Middle frontal gyrus (tissue), 1 donor: ENCODE measurements at regions not wholly inside any gene's neighbourhood (a gene's known extent, or its start where the extent isn't known, plus 50 kb on each side); places are given as distances from the start of the nearest gene placed in this dataset.

Experiments used
- DNase-seq: peaks from one replicate; pipeline ENCODE4 v3.0.0-alpha.2; 2015; ENCODE audit warnings: low spot score; ENCODE audit errors: extremely low spot score

GRCh38 chr14:98634043-98634820, 637.8 kb downstream of the BCL11B start:
- DNase-seq: no peak

GRCh38 chr14:98638366-98638765, 633.6 kb downstream of the BCL11B start:
- no peak for DNase-seq

GRCh38 chr14:98647754-98648153, 624.2 kb downstream of the BCL11B start:
- DNase-seq: no peak

DNA sequence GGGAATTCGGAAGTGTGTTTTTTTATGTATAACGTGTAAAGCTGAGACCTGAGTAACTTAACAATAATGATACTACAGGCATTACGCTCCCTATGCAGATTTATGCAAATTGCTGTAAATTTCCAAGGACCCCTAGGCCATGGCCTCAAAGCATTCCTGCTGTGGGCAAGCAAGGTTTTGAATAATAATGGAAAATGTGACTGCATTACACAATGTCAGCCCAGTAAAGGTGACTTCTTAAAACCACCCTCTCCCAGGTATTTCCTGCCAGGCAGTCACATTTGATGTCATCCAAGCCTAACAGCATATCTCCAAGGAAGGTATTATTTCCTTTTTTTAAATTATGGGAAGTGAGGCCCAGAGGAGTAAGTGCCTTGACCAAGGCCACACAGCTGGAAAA, 621.0 kb downstream of the BCL11B start:
- no peak for DNase-seq

DNA sequence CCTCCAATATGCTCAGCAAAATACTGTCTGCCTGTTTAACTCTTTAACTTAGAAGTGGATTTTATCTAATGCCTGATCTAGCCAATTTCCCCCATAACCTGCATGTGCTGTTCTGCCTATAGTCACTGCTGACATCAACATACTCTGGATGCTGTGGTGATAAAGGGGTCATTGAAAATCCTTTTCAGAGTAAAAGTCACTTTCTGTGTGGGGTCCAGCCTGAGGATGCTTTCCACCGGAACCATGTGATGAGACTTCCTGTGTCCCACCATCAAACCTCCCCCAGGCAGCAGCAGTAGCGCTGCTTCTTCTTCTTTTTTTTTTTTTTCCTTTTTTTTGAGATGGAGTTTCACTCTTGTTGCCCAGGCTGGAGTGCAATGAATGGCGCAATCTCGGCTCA, 607.0 kb downstream of the BCL11B start:
- DNase-seq: no peak

DNA sequence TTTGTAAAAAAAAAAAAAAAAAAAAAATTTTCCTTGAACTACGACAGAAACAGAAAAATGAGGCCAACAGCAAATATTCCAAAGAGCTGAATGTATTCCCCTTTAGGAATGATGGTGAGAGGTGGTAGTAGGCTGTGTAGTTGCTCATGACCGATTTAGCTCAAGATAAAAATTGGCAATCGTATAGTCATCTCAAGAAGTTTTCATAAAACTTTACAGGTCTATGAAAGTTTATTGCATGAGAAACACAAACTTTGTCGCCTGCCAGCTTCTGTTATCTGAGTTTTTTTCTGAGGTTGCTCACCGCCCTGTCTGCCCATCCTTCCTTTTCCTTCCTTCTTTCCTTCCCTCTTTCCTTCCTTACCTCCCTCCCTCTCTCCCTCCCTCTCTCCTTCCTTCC, 605.5 kb downstream of the BCL11B start:
- DNase-seq: no peak

DNA sequence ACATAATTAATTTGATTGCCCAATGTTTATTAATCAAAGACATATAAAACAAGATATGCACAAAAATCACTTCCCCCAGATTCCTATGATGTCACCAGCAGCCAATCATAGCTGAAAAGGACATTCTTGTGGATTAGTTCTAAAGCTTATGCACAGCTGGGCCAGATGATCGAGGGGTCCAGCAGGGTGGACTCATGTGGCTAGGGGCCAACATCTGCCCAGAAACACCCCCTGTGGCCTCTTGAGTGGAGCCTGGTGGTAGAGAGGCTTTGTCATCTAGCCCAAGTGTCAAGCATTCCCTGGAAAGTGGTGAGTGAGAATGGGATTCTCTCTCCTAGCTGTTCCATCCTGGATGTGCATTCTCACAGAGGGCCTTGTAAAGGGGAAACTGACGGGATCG, 590.0 kb downstream of the BCL11B start:
- DNase-seq: no peak

DNA sequence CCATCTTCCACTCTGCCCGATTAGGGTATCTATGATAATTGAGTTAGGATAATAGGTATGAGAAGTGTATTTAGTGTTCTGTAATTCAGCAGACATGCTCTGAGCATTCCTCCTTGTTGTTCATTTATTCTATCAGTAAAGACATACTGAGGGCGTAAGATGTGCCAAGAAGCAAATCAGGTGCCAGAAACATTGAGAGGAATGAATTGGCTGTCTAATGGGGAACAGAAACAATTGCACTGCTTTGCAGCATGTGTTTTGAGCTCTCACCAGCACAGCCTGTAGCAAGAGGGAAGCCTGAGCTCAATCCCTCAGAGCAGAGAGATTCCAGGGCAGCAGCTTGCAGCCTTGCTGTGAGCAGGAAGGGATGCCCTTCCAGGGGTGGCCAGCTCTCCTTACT, 589.3 kb downstream of the BCL11B start:
- no peak for DNase-seq

DNA sequence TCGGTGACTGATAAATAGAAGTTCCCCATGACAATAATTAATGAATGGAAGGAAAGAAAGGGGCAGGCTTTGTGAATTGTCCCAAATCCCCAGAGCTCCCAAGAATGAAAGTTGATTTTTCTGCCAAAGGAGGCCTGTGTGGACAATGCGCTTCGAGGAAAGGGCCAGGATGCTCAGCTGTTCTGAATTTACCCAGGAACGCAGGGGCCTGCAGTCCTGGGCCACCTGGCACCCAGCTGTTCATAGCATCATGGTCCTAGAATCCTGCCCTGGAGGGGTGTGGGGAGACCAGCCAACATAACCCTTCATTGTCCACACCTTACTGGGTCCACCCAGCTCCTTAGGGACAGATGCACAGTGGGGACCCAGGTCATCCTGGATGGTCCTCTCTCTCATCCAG, 587.5 kb downstream of the BCL11B start:
- no peak for DNase-seq

DNA sequence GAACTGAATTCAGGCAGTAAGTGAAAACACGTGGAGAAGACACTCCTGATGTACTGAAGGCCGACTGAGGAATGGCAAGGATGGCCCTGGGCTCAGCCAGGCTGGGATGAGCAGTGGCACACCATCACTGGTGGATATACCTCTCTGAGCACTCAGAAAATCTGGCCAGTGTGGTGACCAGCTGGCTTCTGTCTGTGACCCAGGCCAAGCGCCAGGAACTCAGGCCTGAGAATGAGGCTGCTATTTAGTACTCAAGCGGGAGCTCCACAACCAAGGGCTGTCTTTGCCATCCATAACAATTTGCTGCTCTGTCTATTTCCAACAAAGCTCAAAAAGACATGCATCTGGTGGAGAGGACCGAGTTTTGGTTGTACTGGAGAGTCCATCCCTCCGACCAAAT, 586.3 kb downstream of the BCL11B start:
- no peak for DNase-seq

DNA sequence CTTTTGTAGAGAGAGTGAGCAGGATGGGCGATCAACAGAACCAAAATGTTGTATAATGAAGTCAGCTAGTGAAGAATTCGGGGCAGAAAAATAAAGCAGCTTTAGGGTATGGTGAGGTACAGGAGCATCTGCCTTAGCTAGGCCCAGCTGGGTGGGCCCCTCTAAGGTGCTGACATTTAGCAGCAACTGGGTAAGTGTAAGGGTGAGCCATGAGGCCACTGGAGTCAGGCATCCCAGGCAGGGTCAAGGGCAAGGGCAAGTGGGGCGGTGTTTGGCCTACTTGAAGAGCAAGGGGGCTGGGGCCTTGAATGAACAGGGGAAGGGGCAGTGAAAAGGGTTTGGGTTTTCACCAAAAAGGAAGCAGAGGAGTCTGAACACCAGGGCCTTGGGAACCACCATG, 583.6 kb downstream of the BCL11B start:
- DNase-seq: no peak

DNA sequence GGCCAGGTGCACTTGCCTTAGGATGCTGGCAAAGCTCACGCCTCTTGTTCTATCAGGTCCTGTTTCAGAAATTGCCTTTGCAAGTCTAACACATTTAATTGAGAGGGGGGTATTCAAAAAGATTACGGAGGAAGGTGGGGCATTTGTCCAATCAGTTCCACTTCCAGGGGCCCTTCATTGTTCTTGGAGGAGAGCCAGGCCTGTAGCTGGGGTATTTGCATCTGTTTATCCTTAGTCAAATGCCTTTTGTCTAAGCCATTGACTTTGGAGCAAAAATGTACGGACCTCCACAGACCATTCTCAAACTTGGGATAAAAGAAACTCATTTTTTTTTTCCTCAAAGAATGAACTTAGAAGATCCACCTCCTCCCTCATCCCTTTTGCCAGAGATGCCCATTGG, 582.0 kb downstream of the BCL11B start:
- DNase-seq: no peak

DNA sequence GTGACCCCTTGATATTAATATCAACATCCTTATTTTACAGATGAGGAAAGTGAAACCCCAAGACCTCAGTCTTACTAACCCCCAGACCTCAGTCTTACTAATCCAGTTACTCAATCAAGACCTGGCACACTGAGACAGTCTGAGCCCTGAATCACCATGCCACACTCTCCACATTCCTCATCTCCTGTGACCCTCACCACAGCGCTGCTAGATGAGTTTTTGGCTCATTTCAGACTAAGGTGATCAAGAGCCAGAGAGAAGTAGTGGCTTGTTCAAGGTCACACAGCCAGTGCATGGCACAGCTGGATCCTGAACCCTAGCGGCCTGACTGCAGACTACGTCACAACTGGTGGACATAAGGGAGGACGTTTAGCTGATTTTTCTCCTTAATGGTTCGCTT, 579.2 kb downstream of the BCL11B start:
- no peak for DNase-seq

DNA sequence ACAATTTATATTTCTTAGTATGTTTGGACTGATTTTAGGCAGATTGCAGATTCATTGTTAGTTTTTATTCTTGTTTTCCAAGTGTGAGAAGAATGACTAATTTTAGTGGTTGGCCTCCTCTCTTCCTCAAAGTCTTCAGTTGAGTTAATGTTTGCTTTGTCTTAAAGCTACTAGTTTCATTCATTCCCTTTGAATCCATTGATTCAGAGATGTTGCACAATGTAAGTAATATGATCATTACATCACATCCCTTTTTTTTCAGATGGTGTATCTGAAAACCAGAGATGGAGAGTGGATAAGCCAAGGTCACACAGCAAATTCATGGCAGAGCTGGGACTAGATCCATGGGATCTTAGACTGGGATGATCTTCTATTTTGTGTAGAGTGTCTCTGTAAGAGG, 577.5 kb downstream of the BCL11B start:
- no peak for DNase-seq

DNA sequence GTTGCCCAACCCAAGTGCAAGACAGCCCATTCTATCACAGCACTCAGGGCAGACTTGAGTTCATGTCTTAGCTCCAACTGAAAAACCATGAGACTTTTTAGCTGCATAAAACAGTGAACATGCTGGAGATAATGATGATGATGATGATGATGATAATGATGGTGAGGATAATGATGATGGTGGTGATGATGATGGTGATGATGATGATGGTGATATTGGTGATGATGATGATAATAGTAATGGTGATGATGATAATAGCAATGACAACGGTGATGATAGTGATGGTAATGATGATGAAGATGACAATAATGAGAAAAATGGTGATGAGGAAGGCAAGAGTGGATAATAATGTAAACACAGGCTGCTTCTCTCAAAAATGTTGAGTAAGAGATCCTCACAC, 576.2 kb downstream of the BCL11B start:
- DNase-seq: no peak

DNA sequence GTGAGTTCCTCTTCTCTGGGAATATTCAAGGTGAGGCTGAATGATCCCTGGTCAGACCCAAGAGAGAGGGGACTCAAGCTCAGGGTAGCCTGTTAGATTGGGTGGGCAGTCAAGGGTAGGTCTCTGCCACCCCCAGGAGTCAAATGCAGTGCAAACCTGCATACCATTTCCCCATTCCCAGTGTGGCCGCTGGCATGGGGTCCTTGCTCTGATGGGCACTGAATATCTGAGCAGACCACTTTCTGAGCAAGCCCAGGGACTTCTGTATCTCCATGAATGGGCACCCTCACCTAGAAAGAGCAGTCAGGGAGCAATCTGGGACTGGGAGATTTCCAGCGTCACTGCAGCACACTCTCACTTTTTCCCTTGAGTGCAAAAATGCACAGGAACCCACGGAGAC, 573.7 kb downstream of the BCL11B start:
- DNase-seq: no peak

GRCh38 chr14:98700748-98701147, 571.2 kb downstream of the BCL11B start:
- no peak for DNase-seq

GRCh38 chr14:98701377-98701776, 570.6 kb downstream of the BCL11B start:
- DNase-seq: no peak

DNA sequence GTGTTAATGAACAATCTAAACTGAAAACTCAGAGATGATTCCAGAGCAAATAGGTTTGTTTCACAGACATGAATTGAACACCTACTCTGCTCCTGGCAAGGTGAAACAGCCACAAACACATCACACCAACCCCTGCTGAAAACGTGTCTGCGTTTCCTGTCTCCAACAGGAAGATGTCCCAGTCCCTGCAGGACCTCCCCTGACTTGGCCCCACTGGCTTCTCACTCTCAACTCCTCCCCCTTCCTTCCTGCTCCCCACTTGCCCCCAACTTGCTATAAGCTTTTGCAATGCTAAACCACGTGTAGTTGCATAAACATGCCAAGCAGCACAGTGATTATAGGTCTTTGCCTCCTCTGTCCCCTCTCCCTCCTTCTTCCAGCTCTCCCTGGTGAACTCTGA, 567.6 kb downstream of the BCL11B start:
- no peak for DNase-seq

GRCh38 chr14:98705871-98706300, 566.1 kb downstream of the BCL11B start:
- DNase-seq: no peak

DNA sequence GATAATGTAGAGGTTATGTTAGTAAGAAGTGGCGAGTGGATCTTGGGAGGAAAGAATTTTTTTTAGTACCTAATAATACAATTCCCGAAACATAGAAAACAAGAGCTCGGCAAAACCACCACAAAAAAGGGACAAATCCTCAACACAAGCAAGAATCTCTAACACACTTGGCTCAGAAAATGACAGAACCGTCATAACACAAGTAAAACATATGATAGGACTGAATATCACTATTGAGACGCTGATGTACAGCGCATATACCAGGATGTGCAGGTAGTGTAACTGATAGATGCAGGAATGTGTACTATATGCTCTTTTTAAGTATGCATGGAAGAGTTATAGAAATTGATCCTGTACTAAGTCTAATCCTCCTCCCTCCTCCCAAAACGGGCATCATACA, 564.5 kb downstream of the BCL11B start:
- no peak for DNase-seq

DNA sequence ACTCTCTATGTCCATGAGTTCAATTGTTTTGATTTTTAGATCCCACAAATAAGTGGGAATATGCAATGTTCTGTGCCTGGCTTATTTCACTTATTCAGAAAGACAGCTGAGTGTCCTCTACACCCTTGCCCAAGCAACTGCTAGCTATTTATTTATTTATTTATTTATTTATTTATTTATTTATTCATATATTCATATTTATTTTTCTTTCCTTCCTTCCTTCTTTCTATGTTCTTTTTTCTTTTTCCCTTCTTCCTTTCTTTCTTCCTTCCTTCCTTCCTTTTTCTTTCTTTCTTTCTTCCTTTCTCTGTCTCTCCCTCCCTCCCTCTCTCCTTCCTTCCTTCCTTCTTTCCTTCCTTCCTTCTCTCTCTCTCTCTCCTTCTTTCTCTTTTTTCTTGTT, 563.4 kb downstream of the BCL11B start:
- DNase-seq: no peak

- no peak for DNase-seq
These were observed 560.5 kb downstream of the BCL11B start for GRCh38 chr14:98711453-98711852.
